Amniotic stem cell (primary cell): ENCODE measurements at regions not wholly inside any gene's neighbourhood (a gene's known extent, or its start where the extent isn't known, plus 50 kb on each side); places are given as distances from the start of the nearest gene placed in this dataset.

ENCODE experiments used
- DNase-seq: peaks from one replicate; lab custom pipeline; 2025; lab: John Stamatoyannopoulos, UW

GRCh38 chr11:104433751-104434150 is 269.8 kb upstream of the PDGFD start:
- no peak for DNase-seq

GRCh38 chr11:104432981-104433380 is 269.0 kb upstream of the PDGFD start:
- no peak for DNase-seq

- no peak for DNase-seq
Observed at GRCh38 chr11:104432526-104432925, 268.6 kb upstream of the PDGFD start.

GRCh38 chr11:104422324-104422944 is 258.5 kb upstream of the PDGFD start:
- DNase-seq, result no peak

GRCh38 chr11:104410336-104410735 is 246.4 kb upstream of the PDGFD start:
- no peak for DNase-seq

- no peak for DNase-seq
Observed at GRCh38 chr11:104408630-104409029, 244.7 kb upstream of the PDGFD start.

GRCh38 chr11:104405277-104405676 is 241.3 kb upstream of the PDGFD start:
- DNase-seq, result no peak

GRCh38 chr11:104404231-104405175 is 240.6 kb upstream of the PDGFD start:
- DNase-seq, result no peak

- no peak for DNase-seq
Observed at GRCh38 chr11:104402812-104403521, 239.0 kb upstream of the PDGFD start.

GRCh38 chr11:104394508-104394907 is 230.6 kb upstream of the PDGFD start:
- no peak for DNase-seq

GRCh38 chr11:104390651-104391050 is 226.7 kb upstream of the PDGFD start:
- no peak for DNase-seq

- DNase-seq, result no peak
Observed at GRCh38 chr11:104385884-104386283, 221.9 kb upstream of the PDGFD start.

- DNase-seq, result no peak
Observed at GRCh38 chr11:104380358-104380757, 216.4 kb upstream of the PDGFD start.

- DNase-seq, result no peak
Observed at GRCh38 chr11:104372111-104372510, 208.2 kb upstream of the PDGFD start.

GRCh38 chr11:104370478-104370877 is 206.5 kb upstream of the PDGFD start:
- no peak for DNase-seq

GRCh38 chr11:104369761-104370160 is 205.8 kb upstream of the PDGFD start:
- DNase-seq, result no peak

GRCh38 chr11:104366321-104366734 is 202.4 kb upstream of the PDGFD start:
- no peak for DNase-seq

GRCh38 chr11:104365676-104366075 is 201.7 kb upstream of the PDGFD start:
- DNase-seq, result no peak

GRCh38 chr11:104361975-104362374 is 198.0 kb upstream of the PDGFD start:
- DNase-seq, result no peak

- DNase-seq, result no peak
Observed at GRCh38 chr11:104352036-104352435, 188.1 kb upstream of the PDGFD start.

GRCh38 chr11:104343578-104343977 is 179.6 kb upstream of the PDGFD start:
- no peak for DNase-seq

- no peak for DNase-seq
Observed at GRCh38 chr11:104340590-104340989, 176.6 kb upstream of the PDGFD start.

GRCh38 chr11:104339380-104339831 is 175.5 kb upstream of the PDGFD start:
- no peak for DNase-seq
